H1 (cell line): ENCODE measurements at regions not wholly inside any gene's neighbourhood (a gene's known extent, or its start where the extent isn't known, plus 50 kb on each side); places are given as distances from the start of the nearest gene placed in this dataset.

Experiments used
- CTCF ChIA-PET: fragments of 300-600 bp; sonication (Branson Sonifier 250); formaldehyde crosslinking; loops from one replicate; lab custom pipeline; 2021; ENCODE audit not compliant: partially characterized antibody; lab: Charles Lee
- POLR2A ChIA-PET: fragments of 300-600 bp; sonication (Branson Sonifier 250); formaldehyde crosslinking; loops from one replicate; lab custom pipeline; 2021; ENCODE audit warnings: inconsistent platforms; ENCODE audit not compliant: partially characterized antibody; lab: Charles Lee
- DNase-seq, 2 experiments: peaks; one replicate each; pipeline versions ENCODE4 v3.0.0 to v3.0.0-alpha.2; 2010 to 2022; ENCODE audit warnings: low spot score in 2 of 2, low read depth in 1 of 2, mixed read lengths in 1 of 2
- FAIRE-seq: peaks from 2 replicates; lab custom pipeline; 2011; peaks lifted over from hg19 to GRCh38; lab: Jason Lieb, UNC
- H2AFZ ChIP-seq: 2 replicates; pipeline ENCODE4 v1.8.1; 2012; ENCODE audit warnings: low read length, inconsistent platforms
- H2AK5ac ChIP-seq: 2 replicates; pipeline ENCODE4 v1.6.1; 2013; ENCODE audit warnings: low read depth, low read length
- H2BK120ac ChIP-seq: replicated peaks from 2 replicates; pipeline ENCODE3; 2013; ENCODE audit warnings: low read depth, low read length, inconsistent platforms
- H2BK12ac ChIP-seq: 2 replicates; pipeline ENCODE4 v1.6.1; 2013; ENCODE audit warnings: low read depth, low read length
- H2BK15ac ChIP-seq: 2 replicates; pipeline ENCODE4 v1.6.1; 2013; ENCODE audit warnings: low read length
- H2BK20ac ChIP-seq: 2 replicates; pipeline ENCODE4 v1.6.1; 2013; ENCODE audit warnings: low read length
- H2BK5ac ChIP-seq: 2 replicates; pipeline ENCODE4 v1.6.1; 2013; ENCODE audit warnings: low read depth, low read length
- H3K14ac ChIP-seq: 2 replicates; pipeline ENCODE4 v1.6.1; 2013; ENCODE audit warnings: inconsistent platforms; ENCODE audit not compliant: insufficient read length
- H3K18ac ChIP-seq: 2 replicates; pipeline ENCODE4 v1.6.1; 2013; ENCODE audit warnings: low read length; ENCODE audit errors: extremely low read depth
- H3K23ac ChIP-seq: 2 replicates; pipeline ENCODE4 v1.6.1; 2013; ENCODE audit warnings: inconsistent platforms; ENCODE audit not compliant: insufficient read length
- H3K23me2 ChIP-seq: 2 replicates; pipeline ENCODE4 v1.6.1; 2013; ENCODE audit warnings: low read depth, low read length
- H3K27ac ChIP-seq: 2 replicates; pipeline ENCODE4 v1.6.1; 2011; ENCODE audit warnings: low read depth, low read length, inconsistent platforms
- H3K27me3 ChIP-seq, 4 experiments: replicated peaks in 1 of 4; 1 replicate in 1 of 4; 2 replicates in 3 of 4; pipeline versions ENCODE4 v1.6.1 to v1.8.1; 2011 to 2013; ENCODE audit warnings: low read length in 3 of 4, mild to moderate bottlenecking in 3 of 4, inconsistent platforms in 2 of 4, mixed read lengths in 2 of 4, moderate library complexity in 1 of 4; ENCODE audit not compliant: control insufficient read depth in 3 of 4, insufficient read depth in 3 of 4; ENCODE audit errors: extremely low read depth in 1 of 4
- H3K36me3 ChIP-seq, 4 experiments: 2 replicates each; pipeline versions ENCODE4 v1.6.1 to v1.8.1; 2011 to 2013; ENCODE audit warnings: mild to moderate bottlenecking in 4 of 4, low read length in 3 of 4, moderate library complexity in 2 of 4, control low read depth in 1 of 4, inconsistent platforms in 1 of 4; ENCODE audit not compliant: insufficient read depth in 4 of 4, control insufficient read depth in 2 of 4
- H3K4ac ChIP-seq: replicated peaks from 2 replicates; pipeline ENCODE3; 2013; ENCODE audit warnings: low read length, low read depth, mixed read lengths, inconsistent platforms; ENCODE audit not compliant: insufficient read length
- H3K4me1 ChIP-seq, 4 experiments: replicated peaks in 1 of 4; 1 replicate in 1 of 4; 2 replicates in 3 of 4; pipeline versions ENCODE4 v1.6.1 to v1.8.1; 2011 to 2013; ENCODE audit warnings: low read length in 3 of 4, inconsistent platforms in 2 of 4, mixed read lengths in 1 of 4; ENCODE audit not compliant: insufficient read depth in 4 of 4, control insufficient read depth in 3 of 4
- H3K4me2 ChIP-seq, 2 experiments: 2 replicates each; pipeline versions ENCODE4 v1.6.1 to v1.8.1; 2011 to 2013; ENCODE audit warnings: low read depth in 2 of 2, low read length in 2 of 2, control low read depth in 1 of 2, inconsistent platforms in 1 of 2, mild to moderate bottlenecking in 1 of 2; ENCODE audit not compliant: insufficient read depth in 1 of 2
- H3K4me3 ChIP-seq, 4 experiments: fragments of 200-600, 300-600 bp in 1 of 4; sonication (generic), shearing (Covaris generic), sonication (Bioruptor Twin) in 1 of 4; 2 replicates each; pipeline versions ENCODE4 v1.5.1 to v1.8.1; 2011 to 2016; ENCODE audit warnings: low read length in 4 of 4, low read depth in 3 of 4, control low read depth in 2 of 4, inconsistent platforms in 2 of 4, mild to moderate bottlenecking in 2 of 4, mixed read lengths in 1 of 4, moderate library complexity in 1 of 4; ENCODE audit not compliant: insufficient read depth in 2 of 4; ENCODE audit errors: extremely low read depth in 1 of 4
- H3K56ac ChIP-seq: replicated peaks from 2 replicates; pipeline ENCODE3; 2013; ENCODE audit warnings: low read depth, mild to moderate bottlenecking, mixed read lengths, low read length, inconsistent platforms; ENCODE audit not compliant: insufficient read length
- H3K79me1 ChIP-seq: 2 replicates; pipeline ENCODE4 v1.6.1; 2013; ENCODE audit warnings: low read depth, low read length, control low read depth
- H3K79me2 ChIP-seq, 2 experiments: 2 replicates each; pipeline versions ENCODE4 v1.6.1 to v1.8.1; 2012 to 2013; ENCODE audit warnings: low read length in 2 of 2, mild to moderate bottlenecking in 2 of 2, inconsistent platforms in 1 of 2; ENCODE audit not compliant: insufficient read depth in 2 of 2, control insufficient read depth in 1 of 2
- H3K9ac ChIP-seq, 4 experiments: replicated peaks in 1 of 4; 1 replicate in 1 of 4; 2 replicates in 3 of 4; pipeline versions ENCODE4 v1.6.1 to v1.8.1; 2011 to 2013; ENCODE audit warnings: low read depth in 3 of 4, low read length in 3 of 4, control low read depth in 2 of 4, mild to moderate bottlenecking in 2 of 4, moderate library complexity in 2 of 4, inconsistent platforms in 1 of 4; ENCODE audit errors: extremely low read depth in 1 of 4
- H3K9me3 ChIP-seq, 2 experiments: 2 replicates each; pipeline versions ENCODE4 v1.6.1 to v1.8.1; 2012 to 2013; ENCODE audit warnings: mild to moderate bottlenecking in 2 of 2, moderate library complexity in 2 of 2, control low read depth in 1 of 2, inconsistent platforms in 1 of 2, low read depth in 1 of 2, low read length in 1 of 2, mixed read lengths in 1 of 2; ENCODE audit not compliant: insufficient read depth in 2 of 2
- H4K20me1 ChIP-seq, 2 experiments: replicated peaks in 1 of 2; 2 replicates each; pipeline versions ENCODE3 to v1.8.1; 2011 to 2013; ENCODE audit warnings: inconsistent platforms in 2 of 2, low read length in 2 of 2, mild to moderate bottlenecking in 1 of 2; ENCODE audit not compliant: insufficient read depth in 2 of 2, control insufficient read depth in 1 of 2
- H4K5ac ChIP-seq: 2 replicates; pipeline ENCODE4 v1.6.1; 2013; ENCODE audit warnings: low read length, low read depth, mixed read lengths, inconsistent platforms; ENCODE audit not compliant: insufficient read length
- H4K8ac ChIP-seq: 2 replicates; pipeline ENCODE4 v1.8.0; 2013; ENCODE audit warnings: mild to moderate bottlenecking, moderate library complexity, low read length, inconsistent platforms; ENCODE audit not compliant: insufficient read depth; ENCODE audit errors: extremely low read depth
- H4K91ac ChIP-seq: replicated peaks from 2 replicates; pipeline ENCODE3; 2013; ENCODE audit warnings: low read length, mixed read lengths, inconsistent platforms; ENCODE audit not compliant: insufficient read length
- EGR1 ChIP-seq: IDR thresholded peaks from 2 replicates; pipeline ENCODE4 v1.6.1; 2011; ENCODE audit warnings: low read depth, low read length, borderline replicate concordance
- JUN ChIP-seq: IDR thresholded peaks from 2 replicates; pipeline ENCODE4 v1.6.1; 2011; ENCODE audit warnings: low read depth, mild to moderate bottlenecking, improper control_type of control experiment, low read length
- KDM4A ChIP-seq: IDR thresholded peaks from one replicate; pipeline ENCODE4 v1.7.1; 2012; ENCODE audit warnings: low read depth, mild to moderate bottlenecking, moderate library complexity, low read length, inconsistent platforms; ENCODE audit not compliant: severe bottlenecking
- RAD21 ChIP-seq, 2 experiments: IDR thresholded peaks in 1 of 2; conservative IDR thresholded peaks in 1 of 2; 2 replicates each; pipeline ENCODE4 v1.6.1; 2011; ENCODE audit warnings: low read depth in 2 of 2, low read length in 2 of 2, improper control_type of control experiment in 1 of 2, inconsistent platforms in 1 of 2, mild to moderate bottlenecking in 1 of 2, moderate library complexity in 1 of 2
- SIX5 ChIP-seq: IDR thresholded peaks from 2 replicates; pipeline ENCODE4 v1.6.1; 2011; ENCODE audit warnings: mild to moderate bottlenecking, low read depth, low read length
- SUZ12 ChIP-seq: fragments of 200-600 bp; sonication (generic); IDR thresholded peaks from 2 replicates; pipeline ENCODE4 v1.6.1; 2012; ENCODE audit warnings: mild to moderate bottlenecking, inconsistent platforms, low read length, moderate library complexity, mixed read lengths
- TEAD4 ChIP-seq: IDR thresholded peaks from 2 replicates; pipeline ENCODE4 v1.6.1; 2012; ENCODE audit warnings: low read depth, low read length, inconsistent platforms, mixed read lengths
- YY1 ChIP-seq: IDR thresholded peaks from 2 replicates; pipeline ENCODE4 v1.6.1; 2011; ENCODE audit warnings: low read depth, mild to moderate bottlenecking, low read length
- WGBS, 2 experiments: shearing (Covaris generic) in 1 of 2; methylation state at CpG; one replicate each; pipeline versions ENCODE4 v1.1.6 to v1.1.7; 2013 to 2015; ENCODE audit warnings: low lambda C conversion rate in 2 of 2, mixed read lengths in 2 of 2, inconsistent platforms in 1 of 2, low coverage in 1 of 2, missing lambda C conversion rate in 1 of 2; ENCODE audit not compliant: insufficient replicate concordance in 2 of 2, insufficient coverage in 1 of 2, insufficient read length in 1 of 2; ENCODE audit errors: extremely low coverage in 1 of 2, missing lambda C conversion rate in 1 of 2; 5-methylcytosine and 5-hydroxymethylcytosine counted together
- TF ChIP-seq, protein P1 (sequence below): IDR thresholded peaks from 2 replicates; pipeline ENCODE4 v1.6.1; 2012; ENCODE audit warnings: inconsistent platforms
- TF ChIP-seq, protein P2 (sequence below): IDR thresholded peaks from 2 replicates; pipeline ENCODE4 v1.6.1; 2012; ENCODE audit warnings: low read length, inconsistent platforms

DNA sequence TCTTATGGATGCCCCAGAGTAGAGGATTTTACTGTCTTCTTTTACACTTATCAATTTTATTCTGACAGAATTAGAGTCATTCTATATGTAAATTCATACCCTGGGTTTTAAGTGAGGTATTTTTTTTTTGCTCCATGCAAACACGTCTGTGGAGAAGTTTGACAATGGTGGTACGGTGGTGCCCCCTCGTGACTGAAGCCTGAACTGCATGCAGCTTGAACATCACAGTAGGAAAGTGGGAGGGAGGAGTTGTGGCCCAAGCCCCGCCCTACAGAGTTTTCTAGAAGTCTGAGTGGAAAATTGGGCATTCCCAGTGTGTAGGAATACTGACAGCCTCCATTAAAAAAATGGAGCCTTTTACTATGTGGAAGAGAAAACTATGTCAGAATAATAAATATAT lies 73.3 kb upstream of the RAB40AL start:
- no peak overlapping the region for H2BK5ac ChIP-seq
- H2BK15ac ChIP-seq, result no peak overlapping the region
- no peaks in the 10 kb centered on the region for H3K27me3 ChIP-seq
- H3K4me2 ChIP-seq, result no peak overlapping the region
- H2BK120ac ChIP-seq, result no peak overlapping the region
- H3K9ac ChIP-seq, result no peak overlapping the region
- H4K91ac ChIP-seq, result no peak overlapping the region
- no peak overlapping the region for H2BK20ac ChIP-seq
- H4K20me1 ChIP-seq, result no peaks in the 10 kb centered on the region
- no peaks in the 10 kb centered on the region for H3K23me2 ChIP-seq
- H2AK5ac ChIP-seq, result no peak overlapping the region
- no peak overlapping the region for H3K23ac ChIP-seq
- H3K27ac ChIP-seq, result no peak overlapping the region
- no peak overlapping the region for H2BK12ac ChIP-seq
- WGBS, 2 experiments, result 20% methylated on average over 3 of the region's 4 CpGs; no CpG with 5 or more reads in 1 of the 2 experiments
- H3K18ac ChIP-seq, result no peak overlapping the region
- H3K4me3 ChIP-seq, result no peak overlapping the region
- H4K5ac ChIP-seq, result no peak overlapping the region
- ChIA-PET POLR2A (no interaction called here), CTCF (interaction anchor here (0.6 to 1.6 kb wide), 6 partner anchors 16 to 1571 kb away, joined by 3 to 5 read pairs (median 3); no protein-coding TSS in a partner anchor)
- no peaks in the 10 kb centered on the region for H3K79me1 ChIP-seq
- no peak overlapping the region for H3K56ac ChIP-seq
- DNase-seq (peak; percentile 36 to 86), FAIRE-seq (peak; percentile 36)
- H3K36me3 ChIP-seq, result peaks cover 0 to 4% (median 2%) of the 10 kb centered on the region in 4 experiments; a peak in 3 of 8 replicates
- no peak overlapping the region for H4K8ac ChIP-seq
- peaks cover 0 to 2% (median 0%) of the 10 kb centered on the region in 4 experiments; a peak in 1 of 7 replicates for H3K4me1 ChIP-seq
- H3K9me3 ChIP-seq, result no peaks in the 10 kb centered on the region
- H2AFZ ChIP-seq, result no peak overlapping the region
- H3K4ac ChIP-seq, result no peak overlapping the region
- no peaks in the 10 kb centered on the region for H3K79me2 ChIP-seq
- no peak overlapping the region for H3K14ac ChIP-seq
- TF ChIP-seq EGR1, result no peak
- no peak for TF ChIP-seq SIX5
- TF ChIP-seq, protein P1, sequence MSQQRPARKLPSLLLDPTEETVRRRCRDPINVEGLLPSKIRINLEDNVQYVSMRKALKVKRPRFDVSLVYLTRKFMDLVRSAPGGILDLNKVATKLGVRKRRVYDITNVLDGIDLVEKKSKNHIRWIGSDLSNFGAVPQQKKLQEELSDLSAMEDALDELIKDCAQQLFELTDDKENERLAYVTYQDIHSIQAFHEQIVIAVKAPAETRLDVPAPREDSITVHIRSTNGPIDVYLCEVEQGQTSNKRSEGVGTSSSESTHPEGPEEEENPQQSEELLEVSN, result no peak
- TF ChIP-seq TEAD4, result no peak
- TF ChIP-seq SUZ12, result no peak
- TF ChIP-seq RAD21 (IDR thresholded peaks at IDR 0.05 in 1 of 2, conservative IDR thresholded peaks at IDR 0.05 in 1 of 2; ENCODE audit: low read depth in 2 of 2, low read length in 2 of 2), result peak; percentile 75
- TF ChIP-seq KDM4A, result no peak
- TF ChIP-seq JUN, result no peak
- TF ChIP-seq YY1, result no peak
- TF ChIP-seq, protein P2, sequence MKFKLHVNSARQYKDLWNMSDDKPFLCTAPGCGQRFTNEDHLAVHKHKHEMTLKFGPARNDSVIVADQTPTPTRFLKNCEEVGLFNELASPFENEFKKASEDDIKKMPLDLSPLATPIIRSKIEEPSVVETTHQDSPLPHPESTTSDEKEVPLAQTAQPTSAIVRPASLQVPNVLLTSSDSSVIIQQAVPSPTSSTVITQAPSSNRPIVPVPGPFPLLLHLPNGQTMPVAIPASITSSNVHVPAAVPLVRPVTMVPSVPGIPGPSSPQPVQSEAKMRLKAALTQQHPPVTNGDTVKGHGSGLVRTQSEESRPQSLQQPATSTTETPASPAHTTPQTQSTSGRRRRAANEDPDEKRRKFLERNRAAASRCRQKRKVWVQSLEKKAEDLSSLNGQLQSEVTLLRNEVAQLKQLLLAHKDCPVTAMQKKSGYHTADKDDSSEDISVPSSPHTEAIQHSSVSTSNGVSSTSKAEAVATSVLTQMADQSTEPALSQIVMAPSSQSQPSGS, result no peak
